Caco-2 (cell line): ENCODE measurements at regions not wholly inside any gene's neighbourhood (a gene's known extent, or its start where the extent isn't known, plus 50 kb on each side); places are given as distances from the start of the nearest gene placed in this dataset.

Source experiments
- BruUV-seq: library from RNA; stranded (reverse); fragments of 400-500 nt; replicated peaks from 2 replicates; lab custom pipeline; 2021; lab: Mats Ljungman, UMichigan
- CTCF ChIA-PET: fragments of 300-600 bp; sonication (Branson Sonifier 250); formaldehyde crosslinking; loops from one replicate; lab custom pipeline; 2022; ENCODE audit warnings: antibody characterized with exemption; lab: Charles Lee
- POLR2A ChIA-PET: fragments of 300-600 bp; sonication (Branson Sonifier 250); formaldehyde crosslinking; loops from one replicate; lab custom pipeline; 2022; ENCODE audit warnings: antibody characterized with exemption; lab: Charles Lee
- DNase-seq, 2 experiments: peaks; one replicate each; pipeline versions ENCODE4 v3.0.0 to v3.0.0-alpha.2; 2020 to 2022
- H3K27me3 ChIP-seq: replicated peaks from 2 replicates; pipeline ENCODE4 v1.6.0; 2011; ENCODE audit warnings: low read length; ENCODE audit not compliant: control insufficient read depth, insufficient read depth
- H3K36me3 ChIP-seq: 2 replicates; pipeline ENCODE4 v1.5.1; 2011; ENCODE audit warnings: low read length; ENCODE audit not compliant: control insufficient read depth, insufficient read depth
- H3K4me1 ChIP-seq: fragments of 250-450 bp; sonication (Bioruptor Pico); 2 replicates; pipeline ENCODE4 v1.5.1; 2020; ENCODE audit warnings: mild to moderate bottlenecking
- H3K4me3 ChIP-seq: 2 replicates; pipeline ENCODE4 v1.5.1; 2011; ENCODE audit warnings: low read depth, mild to moderate bottlenecking, control low read depth, low read length
- H3K9me3 ChIP-seq: fragments of 250-450 bp; sonication (Bioruptor Pico); 2 replicates; pipeline ENCODE4 v1.5.1; 2020; ENCODE audit warnings: mild to moderate bottlenecking, moderate library complexity
- H3K27ac Mint-ChIP-seq: one replicate; pipeline ENCODE4 v1.8.0; 2022; ENCODE audit warnings: mixed read lengths; ENCODE audit not compliant: unreplicated experiment
- H3K27me3 Mint-ChIP-seq: one replicate; pipeline ENCODE4 v1.8.0; 2022; ENCODE audit warnings: mixed read lengths; ENCODE audit not compliant: insufficient read depth, unreplicated experiment
- H3K36me3 Mint-ChIP-seq: one replicate; pipeline ENCODE4 v1.8.0; 2022; ENCODE audit warnings: mild to moderate bottlenecking, mixed read lengths; ENCODE audit not compliant: insufficient read depth, unreplicated experiment
- H3K4me1 Mint-ChIP-seq: one replicate; pipeline ENCODE4 v1.8.0; 2022; ENCODE audit warnings: low read depth, mixed read lengths; ENCODE audit not compliant: unreplicated experiment
- H3K4me3 Mint-ChIP-seq: one replicate; pipeline ENCODE4 v1.8.0; 2022; ENCODE audit warnings: mild to moderate bottlenecking, moderate library complexity, mixed read lengths; ENCODE audit not compliant: unreplicated experiment
- H3K9me3 Mint-ChIP-seq: one replicate; pipeline ENCODE4 v1.8.0; 2022; ENCODE audit warnings: mixed read lengths; ENCODE audit not compliant: unreplicated experiment
- CTCF ChIP-seq, 2 experiments: fragments of 200-600 bp in 1 of 2; IDR thresholded peaks; 1 replicate in 1 of 2; 2 replicates in 1 of 2; pipeline versions ENCODE4 v1.5.1 to v1.8.0; 2011 to 2022; ENCODE audit warnings: antibody characterized with exemption in 1 of 2, control low read depth in 1 of 2, inconsistent platforms in 1 of 2, low read depth in 1 of 2, low read length in 1 of 2, mild to moderate bottlenecking in 1 of 2, moderate library complexity in 1 of 2; ENCODE audit not compliant: insufficient read depth in 1 of 2, severe bottlenecking in 1 of 2, unreplicated experiment in 1 of 2
- intact Hi-C: fragments of 100-400 bp; cut with micrococcal nuclease; formaldehyde crosslinking; loops from one replicate; pipeline ENCODE4 v1.10.0; 2022; ENCODE audit not compliant: unreplicated experiment

GRCh38 chr12:63042646-63043045 is 107.7 kb upstream of the PPM1H start:
- Histone ChIP-seq H3K4me1 (peaks cover 21% of the 10 kb centered on the region), H3K4me3 (no peak overlapping the region), H3K36me3 (no peaks in the 10 kb centered on the region), H3K27me3 (no peaks in the 10 kb centered on the region), H3K9me3 (no peaks in the 10 kb centered on the region; the same call in 1 of the 2 replicates)
- Mint-ChIP-seq H3K4me1 (peaks cover 7% of the 10 kb centered on the region), H3K9me3 (no peaks in the 10 kb centered on the region), H3K36me3 (no peaks in the 10 kb centered on the region), H3K4me3 (no peak overlapping the region), H3K27me3 (no peaks in the 10 kb centered on the region), H3K27ac (no peak overlapping the region)
- no TSS peak for BruUV-seq
- no peak for TF ChIP-seq CTCF (IDR thresholded peaks at IDR 0.05; ENCODE audit: insufficient read depth in 1 of 2, low read depth in 1 of 2, low read length in 1 of 2, severe bottlenecking in 1 of 2, unreplicated experiment in 1 of 2)
- no peak for DNase-seq
- ChIA-PET CTCF (no interaction called here), POLR2A (no interaction called here)
- intact Hi-C loops = no loop called here

DNA sequence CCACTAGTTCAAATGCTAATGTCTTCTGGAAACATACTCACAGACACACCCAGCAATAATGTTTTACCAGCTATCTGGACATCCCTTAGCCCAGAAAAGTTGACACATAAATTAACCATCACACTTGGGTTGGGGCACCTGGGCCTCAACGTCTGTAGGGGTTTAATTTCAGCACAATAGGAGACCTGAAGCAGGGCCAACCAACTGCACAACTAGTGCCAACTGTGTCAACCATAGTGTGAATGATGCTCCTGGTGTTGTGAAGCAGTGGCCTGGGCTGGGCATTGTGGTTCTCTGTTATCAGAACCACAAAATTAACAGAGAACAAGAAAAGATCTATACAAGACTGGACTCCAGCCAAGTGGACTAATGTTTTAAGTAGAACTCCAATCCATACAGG is 106.7 kb upstream of the PPM1H start:
- Mint-ChIP-seq H3K4me3 (no peak overlapping the region), H3K27me3 (no peaks in the 10 kb centered on the region), H3K27ac (no peak overlapping the region), H3K4me1 (peaks cover 7% of the 10 kb centered on the region), H3K36me3 (no peaks in the 10 kb centered on the region), H3K9me3 (no peaks in the 10 kb centered on the region)
- CTCF ChIA-PET = no interaction called here
- intact Hi-C loops = no loop called here
- TF ChIP-seq CTCF (IDR thresholded peaks at IDR 0.05; ENCODE audit: insufficient read depth in 1 of 2, low read depth in 1 of 2, low read length in 1 of 2, severe bottlenecking in 1 of 2, unreplicated experiment in 1 of 2) = no peak
- BruUV-seq = no TSS peak
- POLR2A ChIA-PET = interaction anchor here (0.6 kb wide), 1 partner anchor 822 kb away, joined by 3 read pairs; no protein-coding TSS in a partner anchor
- Histone ChIP-seq H3K9me3 (no peaks in the 10 kb centered on the region; the same call in 1 of the 2 replicates), H3K36me3 (no peaks in the 10 kb centered on the region), H3K27me3 (no peaks in the 10 kb centered on the region), H3K4me3 (no peak overlapping the region), H3K4me1 (peaks cover 14% of the 10 kb centered on the region)
- no peak for DNase-seq

DNA sequence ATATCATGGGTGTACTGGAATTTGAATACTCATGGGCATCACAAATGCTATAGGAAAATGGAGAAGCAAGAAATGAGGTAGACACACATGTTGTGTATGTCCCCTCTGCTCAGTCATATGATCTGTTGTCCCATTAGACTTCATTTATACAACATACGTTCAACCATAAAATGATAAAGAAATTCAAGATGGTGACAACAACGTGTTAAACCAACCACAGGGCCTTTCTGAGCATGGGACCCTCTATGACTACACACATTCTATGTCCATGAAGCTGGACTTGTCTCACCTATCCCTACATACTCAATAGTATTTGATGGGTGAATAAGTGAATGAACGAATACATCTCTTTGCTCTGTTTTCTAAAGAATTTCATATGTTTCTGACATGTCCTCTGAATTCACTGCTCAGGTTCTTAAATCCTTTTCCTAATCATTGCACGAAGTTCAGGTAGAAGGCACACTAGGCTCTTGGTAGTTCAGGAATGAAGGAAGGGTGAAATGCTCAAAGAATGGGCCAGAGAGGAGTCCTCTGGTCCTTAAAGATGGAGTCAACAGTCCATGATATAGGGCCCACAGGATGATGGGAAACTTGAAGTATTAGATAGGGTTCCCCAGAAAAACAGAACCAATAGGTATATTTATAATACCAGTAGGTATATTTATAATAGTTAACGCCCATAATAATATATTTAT is 105.7 kb upstream of the PPM1H start:
- H3K4me1 Mint-ChIP-seq = peaks cover 6% of the 10 kb centered on the region

More for the DNA sequence above, 105.7 kb upstream of the PPM1H start:
- H3K27me3 ChIP-seq = no peaks in the 10 kb centered on the region
- Mint-ChIP-seq H3K27ac (no peak overlapping the region), H3K9me3 (no peaks in the 10 kb centered on the region), H3K27me3 (no peaks in the 10 kb centered on the region), H3K4me3 (no peak overlapping the region), H3K36me3 (no peaks in the 10 kb centered on the region)
- H3K4me3 ChIP-seq = no peak overlapping the region
- H3K36me3 ChIP-seq = no peaks in the 10 kb centered on the region
- no peak for DNase-seq
- H3K4me1 ChIP-seq = peaks cover 8% of the 10 kb centered on the region
- H3K9me3 ChIP-seq = no peaks in the 10 kb centered on the region; the same call in 1 of the 2 replicates
- TF ChIP-seq CTCF (IDR thresholded peaks at IDR 0.05; ENCODE audit: insufficient read depth in 1 of 2, low read depth in 1 of 2, low read length in 1 of 2, severe bottlenecking in 1 of 2, unreplicated experiment in 1 of 2) = no peak
- ChIA-PET CTCF (no interaction called here), POLR2A (no interaction called here)
- intact Hi-C loops = no loop called here
- BruUV-seq = no TSS peak
